ENCODE measurements at regions not wholly inside any gene's neighbourhood (a gene's known extent, or its start where the extent isn't known, plus 50 kb on each side); places are given as distances from the start of the nearest gene placed in this dataset.

DNA sequence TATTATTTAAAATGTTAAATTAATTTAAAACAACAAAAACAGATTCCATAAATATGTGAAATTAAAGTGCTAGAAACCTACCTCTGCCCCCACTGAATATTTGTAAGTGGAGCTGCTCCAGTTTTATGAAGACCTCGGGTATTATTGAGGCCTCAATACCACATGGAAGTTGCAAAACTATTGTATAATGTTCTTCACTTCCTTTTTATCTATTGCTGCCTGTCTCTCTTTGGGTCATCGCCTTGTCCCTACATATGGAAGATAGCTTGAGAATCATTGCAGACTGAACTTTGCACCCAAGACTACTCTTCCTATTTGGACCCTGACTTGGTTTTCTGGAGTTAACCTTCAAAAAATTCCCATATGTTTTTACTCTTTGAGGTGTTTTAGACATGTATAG lies 212.1 kb upstream of the NETO1 start:
- no peak overlapping the region for H3K27ac ChIP-seq
- no peaks in the 10 kb centered on the region for H3K36me3 ChIP-seq
- in situ Hi-C loops (cut with MboI; ENCODE audit: low pct_ligation_motif_present in 1 of 4, low pct_unique_long_range_greater_than_20kb in 1 of 4, low sequenced_read_pairs in 3 of 4) (no loop called here), intact Hi-C loops (cut with DNase I; ENCODE audit: low total_unique reads) (no loop called here)
- H3K27me3 ChIP-seq = no peaks in the 10 kb centered on the region
- 64 to 72% methylated on average over 2 of the region's 2 CpGs for WGBS, 2 donors (ENCODE audit: low coverage in 1 of 2)
- no peak for DNase-seq
- H3K4me1 ChIP-seq = no peaks in the 10 kb centered on the region
- H3K4me3 ChIP-seq = no peak overlapping the region
- TF ChIP-seq POLR2AphosphoS5 (IDR thresholded peaks at IDR 0.05) = no peak
- no peak for TF ChIP-seq EP300 (IDR thresholded peaks at IDR 0.05; ENCODE audit: low read depth)
- no peak for TF ChIP-seq POLR2A (IDR thresholded peaks at IDR 0.05)
- TF ChIP-seq, protein P1, sequence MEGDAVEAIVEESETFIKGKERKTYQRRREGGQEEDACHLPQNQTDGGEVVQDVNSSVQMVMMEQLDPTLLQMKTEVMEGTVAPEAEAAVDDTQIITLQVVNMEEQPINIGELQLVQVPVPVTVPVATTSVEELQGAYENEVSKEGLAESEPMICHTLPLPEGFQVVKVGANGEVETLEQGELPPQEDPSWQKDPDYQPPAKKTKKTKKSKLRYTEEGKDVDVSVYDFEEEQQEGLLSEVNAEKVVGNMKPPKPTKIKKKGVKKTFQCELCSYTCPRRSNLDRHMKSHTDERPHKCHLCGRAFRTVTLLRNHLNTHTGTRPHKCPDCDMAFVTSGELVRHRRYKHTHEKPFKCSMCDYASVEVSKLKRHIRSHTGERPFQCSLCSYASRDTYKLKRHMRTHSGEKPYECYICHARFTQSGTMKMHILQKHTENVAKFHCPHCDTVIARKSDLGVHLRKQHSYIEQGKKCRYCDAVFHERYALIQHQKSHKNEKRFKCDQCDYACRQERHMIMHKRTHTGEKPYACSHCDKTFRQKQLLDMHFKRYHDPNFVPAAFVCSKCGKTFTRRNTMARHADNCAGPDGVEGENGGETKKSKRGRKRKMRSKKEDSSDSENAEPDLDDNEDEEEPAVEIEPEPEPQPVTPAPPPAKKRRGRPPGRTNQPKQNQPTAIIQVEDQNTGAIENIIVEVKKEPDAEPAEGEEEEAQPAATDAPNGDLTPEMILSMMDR (IDR thresholded peaks at IDR 0.05) = no peak
- no peaks in the 10 kb centered on the region for H3K9me3 ChIP-seq

DNA sequence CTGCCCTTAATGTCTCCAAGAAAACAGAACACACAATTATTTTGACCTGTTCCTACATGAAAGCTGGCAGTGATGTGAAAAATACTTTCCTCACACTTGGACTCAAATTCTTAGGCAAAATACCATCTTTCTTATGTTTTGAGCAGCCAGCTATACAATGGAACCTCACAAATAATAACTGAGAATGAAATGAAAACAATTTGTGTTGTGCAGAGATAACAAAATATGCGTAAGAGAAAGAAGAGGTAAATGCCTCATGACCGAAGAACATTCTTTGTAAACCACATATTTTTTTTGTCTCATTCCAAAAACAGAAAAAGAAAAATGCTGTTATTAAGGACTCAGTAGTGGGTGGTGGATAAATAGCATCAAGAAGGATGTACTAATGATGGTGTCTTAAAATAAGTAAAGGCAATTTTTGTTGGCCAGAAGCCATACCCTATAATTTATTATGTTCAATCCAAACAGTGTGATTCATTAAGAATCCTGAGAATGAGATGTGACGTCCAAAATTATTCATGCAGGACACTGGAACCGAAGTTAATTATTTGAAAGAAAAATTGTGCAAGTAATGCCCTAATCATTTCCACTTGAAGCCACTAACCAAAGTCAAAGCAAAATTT lies 193.0 kb upstream of the NETO1 start:
- H3K36me3 ChIP-seq = no peaks in the 10 kb centered on the region
- no peak overlapping the region for H3K27ac ChIP-seq
- H3K27me3 ChIP-seq = no peaks in the 10 kb centered on the region
- 65 to 67% methylated on average over 4 of the region's 4 CpGs for WGBS, 2 donors (ENCODE audit: low coverage in 1 of 2)
- no peaks in the 10 kb centered on the region for H3K9me3 ChIP-seq
- no peak overlapping the region for H3K4me3 ChIP-seq
- H3K4me1 ChIP-seq = no peaks in the 10 kb centered on the region
- intact Hi-C loops (cut with DNase I; ENCODE audit: low total_unique reads) = no loop called here
- TF ChIP-seq EP300 (IDR thresholded peaks at IDR 0.05; ENCODE audit: low read depth) = no peak
- TF ChIP-seq, protein P1 (IDR thresholded peaks at IDR 0.05) = no peak
- TF ChIP-seq POLR2AphosphoS5 (IDR thresholded peaks at IDR 0.05) = no peak
- no peak for TF ChIP-seq POLR2A (IDR thresholded peaks at IDR 0.05)
- no peak for DNase-seq
- in situ Hi-C loops (cut with MboI; ENCODE audit: low pct_ligation_motif_present in 1 of 4, low pct_unique_long_range_greater_than_20kb in 1 of 4, low sequenced_read_pairs in 3 of 4) = no loop called here

DNA sequence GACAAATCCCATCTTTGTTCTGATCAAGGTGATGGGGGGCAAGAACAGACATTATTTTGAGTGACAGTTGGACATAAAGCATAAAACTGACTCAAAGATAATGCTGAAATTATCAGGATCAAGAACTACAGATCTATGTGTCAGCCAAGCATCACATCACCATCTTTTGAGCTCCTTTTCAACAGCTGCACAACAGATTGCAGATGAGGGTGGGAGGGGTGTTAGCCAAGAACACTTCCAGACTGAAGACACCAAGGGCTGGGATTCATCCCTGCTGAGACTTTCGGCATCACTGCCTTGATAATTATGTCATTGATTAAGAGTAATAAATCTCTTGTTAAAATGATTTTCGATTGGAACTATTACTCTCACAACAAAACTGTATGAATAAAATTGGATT lies 191.5 kb upstream of the NETO1 start:
- H3K27ac ChIP-seq = no peak overlapping the region
- no peak overlapping the region for H3K4me3 ChIP-seq
- no peaks in the 10 kb centered on the region for H3K9me3 ChIP-seq
- WGBS, 2 donors (ENCODE audit: low coverage in 1 of 2) = 41 to 70% methylated on average over 2 of the region's 2 CpGs
- H3K36me3 ChIP-seq = no peaks in the 10 kb centered on the region
- DNase-seq = no peak
- no peak for TF ChIP-seq POLR2A (IDR thresholded peaks at IDR 0.05)
- no peaks in the 10 kb centered on the region for H3K27me3 ChIP-seq
- in situ Hi-C loops (cut with MboI; ENCODE audit: low pct_ligation_motif_present in 1 of 4, low pct_unique_long_range_greater_than_20kb in 1 of 4, low sequenced_read_pairs in 3 of 4) = no loop called here
- intact Hi-C loops (cut with DNase I; ENCODE audit: low total_unique reads) = no loop called here
- H3K4me1 ChIP-seq = no peaks in the 10 kb centered on the region

DNA sequence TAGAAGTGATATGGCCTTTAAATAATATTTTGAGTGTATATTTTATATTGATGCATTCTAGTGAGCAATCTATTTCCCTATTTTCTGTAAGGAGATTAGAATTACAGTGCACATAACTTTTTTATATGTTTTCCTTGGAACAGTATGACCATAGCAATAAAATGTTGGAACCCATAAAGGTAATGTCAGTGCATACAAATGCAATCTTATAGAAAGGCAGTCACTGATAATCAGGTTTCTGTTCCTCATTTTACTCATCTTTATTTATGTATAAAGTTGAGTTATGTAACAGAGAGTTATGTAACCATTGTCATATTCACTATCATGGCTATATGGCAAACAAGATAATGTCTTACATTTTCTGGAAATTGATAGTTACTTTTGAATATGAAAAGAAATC lies 179.9 kb upstream of the NETO1 start:
- DNase-seq = no peak
- Histone ChIP-seq H3K4me3 (no peak overlapping the region), H3K27me3 (no peaks in the 10 kb centered on the region), H3K4me1 (no peaks in the 10 kb centered on the region), H3K27ac (no peak overlapping the region), H3K9me3 (peaks cover 0 to 2% of the 10 kb centered on the region in 2 donors), H3K36me3 (no peaks in the 10 kb centered on the region)
- in situ Hi-C loops (cut with MboI; ENCODE audit: low pct_ligation_motif_present in 1 of 4, low pct_unique_long_range_greater_than_20kb in 1 of 4, low sequenced_read_pairs in 3 of 4) = no loop called here
- TF ChIP-seq EP300 (IDR thresholded peaks at IDR 0.05; ENCODE audit: low read depth) = no peak
- intact Hi-C loops (cut with DNase I; ENCODE audit: low total_unique reads) = no loop called here

DNA sequence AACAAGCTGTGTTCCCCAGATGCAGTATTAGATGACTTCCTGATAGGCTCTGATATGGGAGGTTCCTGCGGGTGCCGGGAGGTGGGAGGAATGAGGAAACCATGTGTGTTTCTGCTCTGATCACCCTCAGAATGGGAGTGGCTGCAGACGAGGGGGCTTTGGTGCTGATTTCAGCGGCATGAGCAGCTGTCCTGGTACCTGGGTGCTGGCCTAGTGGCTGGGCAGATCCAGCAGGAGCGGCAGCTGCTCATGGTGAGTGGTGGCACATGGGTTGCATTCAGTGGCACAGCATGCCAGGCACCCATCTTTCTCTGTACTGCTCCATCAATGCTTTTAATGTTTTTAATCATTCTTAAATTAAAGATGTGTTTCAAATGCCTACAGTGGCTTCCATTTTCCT lies 177.2 kb upstream of the NETO1 start:
- Histone ChIP-seq H3K4me1 (no peaks in the 10 kb centered on the region), H3K27me3 (no peaks in the 10 kb centered on the region), H3K9me3 (peaks cover 0 to 2% of the 10 kb centered on the region in 2 donors), H3K4me3 (no peak overlapping the region), H3K27ac (no peak overlapping the region), H3K36me3 (no peaks in the 10 kb centered on the region)
- TF ChIP-seq, protein P1 (IDR thresholded peaks at IDR 0.05) = no peak
- TF ChIP-seq POLR2AphosphoS5 (IDR thresholded peaks at IDR 0.05) (no peak), EP300 (IDR thresholded peaks at IDR 0.05; ENCODE audit: low read depth) (no peak), POLR2A (IDR thresholded peaks at IDR 0.05) (no peak)
- in situ Hi-C loops (cut with MboI; ENCODE audit: low pct_ligation_motif_present in 1 of 4, low pct_unique_long_range_greater_than_20kb in 1 of 4, low sequenced_read_pairs in 3 of 4) = no loop called here
- 75 to 94% methylated on average over 2 to 5 of the region's 5 CpGs for WGBS, 2 donors (ENCODE audit: low coverage in 1 of 2)
- intact Hi-C loops (cut with DNase I; ENCODE audit: low total_unique reads) = no loop called here
- no peak for DNase-seq

Measured in transverse colon (tissue), 4 donors.